ENCODE measurements at regions not wholly inside any gene's neighbourhood (a gene's known extent, or its start where the extent isn't known, plus 50 kb on each side); places are given as distances from the start of the nearest gene placed in this dataset.

DNA sequence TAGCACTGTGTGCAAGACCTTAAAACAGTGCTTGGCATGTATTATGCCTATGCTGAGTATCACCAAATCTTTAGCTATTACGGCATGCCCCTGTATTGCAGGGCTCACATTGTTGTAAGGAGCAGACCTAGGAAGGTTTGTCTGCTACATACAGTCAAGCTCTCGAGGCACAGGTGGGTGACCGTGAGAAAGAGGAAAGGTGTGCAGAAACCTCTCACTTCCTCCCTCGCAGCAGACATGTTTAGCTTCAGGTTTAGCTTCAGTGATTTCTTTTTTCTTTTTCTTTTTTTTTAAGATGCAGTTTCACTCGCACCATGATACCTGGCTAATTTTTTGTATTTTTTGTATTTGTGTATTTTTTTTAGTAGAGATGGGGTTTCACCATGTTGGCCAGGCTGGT is 275.8 kb upstream of the RIOK2 start:
- no peak overlapping the region for H2BK15ac ChIP-seq (ENCODE audit: low read length)
- H2AK5ac ChIP-seq (ENCODE audit: low read depth, low read length) = no peak overlapping the region
- no peak overlapping the region for H3K4me3 ChIP-seq (ENCODE audit: extremely low read depth in 1 of 4, insufficient read depth in 2 of 4, low read depth in 3 of 4, low read length in 4 of 4)
- no peaks in the 10 kb centered on the region for H4K20me1 ChIP-seq (replicated peaks in 1 of 2; ENCODE audit: control insufficient read depth in 1 of 2, insufficient read depth in 2 of 2, low read length in 2 of 2)
- H3K36me3 ChIP-seq (ENCODE audit: control insufficient read depth in 2 of 4, insufficient read depth in 4 of 4, low read length in 3 of 4) = no peaks in the 10 kb centered on the region
- no peak overlapping the region; a peak in 1 of 7 replicates for H3K9ac ChIP-seq (replicated peaks in 1 of 4; ENCODE audit: extremely low read depth in 1 of 4, low read depth in 3 of 4, low read length in 3 of 4)
- ChIA-PET CTCF (ENCODE audit: partially characterized antibody) (interaction anchor here (1.1 kb wide), 1 partner anchor 75 kb away, joined by 3 read pairs; no protein-coding TSS in a partner anchor), POLR2A (ENCODE audit: partially characterized antibody) (no interaction called here)
- no peak overlapping the region for H4K91ac ChIP-seq (replicated peaks; ENCODE audit: insufficient read length, low read length)
- H3K27ac ChIP-seq (ENCODE audit: low read depth, low read length) = no peak overlapping the region
- no peaks in the 10 kb centered on the region for H3K23me2 ChIP-seq (ENCODE audit: low read depth, low read length)
- no peak overlapping the region for H3K23ac ChIP-seq (ENCODE audit: insufficient read length)
- no peak overlapping the region for H4K5ac ChIP-seq (ENCODE audit: insufficient read length, low read depth, low read length)
- H4K8ac ChIP-seq (ENCODE audit: extremely low read depth, insufficient read depth, low read length) = no peak overlapping the region
- no peak overlapping the region for H2BK12ac ChIP-seq (ENCODE audit: low read depth, low read length)
- WGBS, 2 experiments (ENCODE audit: extremely low coverage in 1 of 2, insufficient coverage in 1 of 2, insufficient read length in 1 of 2, insufficient replicate concordance in 2 of 2, low coverage in 1 of 2, low lambda C conversion rate in 2 of 2, missing lambda C conversion rate in 1 of 2) = 91% methylated on average over 5 of the region's 5 CpGs; no CpG with 5 or more reads in 1 of the 2 experiments
- no peaks in the 10 kb centered on the region for H3K79me1 ChIP-seq (ENCODE audit: low read depth, low read length)
- H2AFZ ChIP-seq (ENCODE audit: low read length) = no peak overlapping the region
- H3K79me2 ChIP-seq (ENCODE audit: control insufficient read depth in 1 of 2, insufficient read depth in 2 of 2, low read length in 2 of 2) = no peaks in the 10 kb centered on the region
- H3K14ac ChIP-seq (ENCODE audit: insufficient read length) = no peak overlapping the region
- no peaks in the 10 kb centered on the region for H3K9me3 ChIP-seq (ENCODE audit: insufficient read depth in 2 of 2, low read depth in 1 of 2, low read length in 1 of 2)
- H2BK120ac ChIP-seq (replicated peaks; ENCODE audit: low read depth, low read length) = no peak overlapping the region
- H3K4me2 ChIP-seq (ENCODE audit: insufficient read depth in 1 of 2, low read depth in 2 of 2, low read length in 2 of 2) = no peak overlapping the region
- H3K27me3 ChIP-seq (replicated peaks in 1 of 4; ENCODE audit: control insufficient read depth in 3 of 4, extremely low read depth in 1 of 4, insufficient read depth in 3 of 4, low read length in 3 of 4) = no peaks in the 10 kb centered on the region
- H2BK5ac ChIP-seq (ENCODE audit: low read depth, low read length) = no peak overlapping the region
- no peak overlapping the region for H3K4ac ChIP-seq (replicated peaks; ENCODE audit: insufficient read length, low read depth, low read length)
- H2BK20ac ChIP-seq (ENCODE audit: low read length) = no peak overlapping the region
- FAIRE-seq = no peak
- DNase-seq (ENCODE audit: low read depth in 1 of 2, low spot score in 2 of 2) = no peak
- H3K56ac ChIP-seq (replicated peaks; ENCODE audit: insufficient read length, low read depth, low read length) = no peak overlapping the region
- H3K4me1 ChIP-seq (replicated peaks in 1 of 4; ENCODE audit: control insufficient read depth in 3 of 4, insufficient read depth in 4 of 4, low read length in 3 of 4) = no peaks in the 10 kb centered on the region
- H3K18ac ChIP-seq (ENCODE audit: extremely low read depth, low read length) = no peak overlapping the region
- TF ChIP-seq SIX5 (IDR thresholded peaks at IDR 0.05; ENCODE audit: low read depth, low read length) = no peak
- TF ChIP-seq POLR2AphosphoS5 (IDR thresholded peaks at IDR 0.05; ENCODE audit: low read depth, low read length) = no peak
- no peak for TF ChIP-seq TCF12 (IDR thresholded peaks at IDR 0.05; ENCODE audit: low read depth, low read length)

Measured in H1 (cell line).